ENCODE measurements at regions not wholly inside any gene's neighbourhood (a gene's known extent, or its start where the extent isn't known, plus 50 kb on each side); places are given as distances from the start of the nearest gene placed in this dataset.

DNA sequence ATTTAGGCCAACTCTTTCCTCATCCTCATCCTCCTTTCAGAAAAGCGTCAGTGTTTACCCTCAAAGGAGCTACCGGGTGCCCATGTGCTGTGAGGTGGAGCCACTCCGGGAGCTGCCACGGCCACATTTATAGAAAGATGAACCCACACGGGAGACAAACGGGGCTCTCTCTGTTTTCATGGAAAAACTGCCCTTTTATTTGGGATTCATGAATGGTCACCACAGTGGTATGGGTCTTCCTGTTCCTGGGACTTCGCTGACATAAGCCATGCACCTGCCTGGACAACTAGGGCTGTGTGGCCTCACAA lies 224.2 kb downstream of the ZIC5 start:
- H3K4me3 ChIP-seq (ENCODE audit: control insufficient read depth in 2 of 3, extremely low read depth in 1 of 3, insufficient read depth in 2 of 3, low read depth in 1 of 3, low read length in 3 of 3) = no peak overlapping the region
- no peak for FAIRE-seq
- TF ChIP-seq EZH2 (IDR thresholded peaks at IDR 0.05; ENCODE audit: low read length) = no peak
- TF ChIP-seq, protein P1, sequence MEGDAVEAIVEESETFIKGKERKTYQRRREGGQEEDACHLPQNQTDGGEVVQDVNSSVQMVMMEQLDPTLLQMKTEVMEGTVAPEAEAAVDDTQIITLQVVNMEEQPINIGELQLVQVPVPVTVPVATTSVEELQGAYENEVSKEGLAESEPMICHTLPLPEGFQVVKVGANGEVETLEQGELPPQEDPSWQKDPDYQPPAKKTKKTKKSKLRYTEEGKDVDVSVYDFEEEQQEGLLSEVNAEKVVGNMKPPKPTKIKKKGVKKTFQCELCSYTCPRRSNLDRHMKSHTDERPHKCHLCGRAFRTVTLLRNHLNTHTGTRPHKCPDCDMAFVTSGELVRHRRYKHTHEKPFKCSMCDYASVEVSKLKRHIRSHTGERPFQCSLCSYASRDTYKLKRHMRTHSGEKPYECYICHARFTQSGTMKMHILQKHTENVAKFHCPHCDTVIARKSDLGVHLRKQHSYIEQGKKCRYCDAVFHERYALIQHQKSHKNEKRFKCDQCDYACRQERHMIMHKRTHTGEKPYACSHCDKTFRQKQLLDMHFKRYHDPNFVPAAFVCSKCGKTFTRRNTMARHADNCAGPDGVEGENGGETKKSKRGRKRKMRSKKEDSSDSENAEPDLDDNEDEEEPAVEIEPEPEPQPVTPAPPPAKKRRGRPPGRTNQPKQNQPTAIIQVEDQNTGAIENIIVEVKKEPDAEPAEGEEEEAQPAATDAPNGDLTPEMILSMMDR (optimal IDR thresholded peaks at IDR 0.05 in 1 of 3, IDR thresholded peaks at IDR 0.05 in 1 of 3, conservative IDR thresholded peaks at IDR 0.05 in 1 of 3; ENCODE audit: extremely low read depth in 1 of 3, insufficient read depth in 2 of 3, low read length in 3 of 3) = no peak
- H3K36me3 ChIP-seq (ENCODE audit: control insufficient read depth in 2 of 2, extremely low read depth in 1 of 2, insufficient read depth in 2 of 2, low read length in 2 of 2) = no peaks in the 10 kb centered on the region
- no peak overlapping the region for H3K27ac ChIP-seq (ENCODE audit: control insufficient read depth, insufficient read depth, low read length)
- H2AFZ ChIP-seq (ENCODE audit: control insufficient read depth, low read length) = no peak overlapping the region
- no peak for DNase-seq (ENCODE audit: low read depth, low spot score)
- no peaks in the 10 kb centered on the region for H3K27me3 ChIP-seq (ENCODE audit: control insufficient read depth, extremely low read depth, insufficient read depth, low read length)
- no peak overlapping the region for H3K4me2 ChIP-seq (ENCODE audit: control insufficient read depth, extremely low read depth, insufficient read depth, low read depth, low read length)
- no peaks in the 10 kb centered on the region for H4K20me1 ChIP-seq (ENCODE audit: control insufficient read depth, extremely low read depth, insufficient read depth, low read length)
- H3K79me2 ChIP-seq (ENCODE audit: control insufficient read depth, insufficient read depth, low read length) = no peaks in the 10 kb centered on the region
- no peaks in the 10 kb centered on the region for H3K4me1 ChIP-seq (ENCODE audit: control insufficient read depth, extremely low read depth, insufficient read depth, low read length)
- dilution Hi-C loops (cut with MboI; ENCODE audit: extremely low pct_ligation_motif_present, low sequenced_read_pairs) = no loop called here
- no peak overlapping the region for H3K9ac ChIP-seq (ENCODE audit: control insufficient read depth, extremely low read depth, insufficient read depth, low read length)
- H3K9me1 ChIP-seq (ENCODE audit: control insufficient read depth, extremely low read depth, insufficient read depth, low read length) = no peaks in the 10 kb centered on the region
- no peaks in the 10 kb centered on the region for H3K9me3 ChIP-seq (ENCODE audit: control insufficient read depth, low read depth, low read length)

DNA sequence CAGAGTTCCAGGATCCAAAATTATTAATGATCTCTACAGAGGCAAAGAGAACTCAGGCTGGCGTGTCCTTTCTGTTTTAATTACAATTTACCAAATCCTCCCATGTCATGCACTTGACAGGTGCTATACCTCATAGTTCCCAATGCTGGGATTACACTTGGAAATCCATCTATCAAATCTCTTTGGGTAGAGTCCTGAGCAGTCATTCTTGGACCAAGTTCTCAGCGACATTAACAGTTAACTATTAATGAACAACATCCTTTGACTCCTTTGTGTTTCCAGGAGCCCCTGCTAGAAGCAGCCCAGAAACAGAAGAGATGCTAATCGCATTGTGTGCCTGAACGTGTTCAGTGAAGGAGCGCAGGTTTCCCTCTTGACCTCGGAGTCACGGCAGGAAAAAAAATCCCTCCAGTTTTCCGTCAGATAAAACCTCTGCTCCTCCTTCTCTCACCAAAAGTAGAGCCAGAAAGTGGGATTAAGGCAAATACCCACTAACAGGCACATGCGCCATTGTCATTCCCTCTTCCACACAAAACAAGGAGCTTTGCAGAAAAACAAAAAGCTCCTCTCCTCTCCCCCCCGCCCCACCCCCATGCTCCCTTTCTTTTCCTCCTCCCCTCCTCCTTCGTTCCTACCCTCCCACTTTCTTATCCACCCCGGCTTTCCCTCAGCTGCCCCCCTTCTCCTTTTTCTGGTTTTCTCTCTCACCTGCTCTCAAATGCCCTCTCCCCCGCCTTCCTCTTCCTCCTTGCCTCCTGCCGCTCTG lies 224.7 kb downstream of the ZIC5 start:
- Histone ChIP-seq H3K27ac (ENCODE audit: control insufficient read depth, insufficient read depth, low read length) (no peak overlapping the region), H3K9me1 (ENCODE audit: control insufficient read depth, extremely low read depth, insufficient read depth, low read length) (no peaks in the 10 kb centered on the region), H3K9me3 (ENCODE audit: control insufficient read depth, low read depth, low read length) (no peaks in the 10 kb centered on the region), H3K36me3 (ENCODE audit: control insufficient read depth in 2 of 2, extremely low read depth in 1 of 2, insufficient read depth in 2 of 2, low read length in 2 of 2) (no peaks in the 10 kb centered on the region), H3K27me3 (ENCODE audit: control insufficient read depth, extremely low read depth, insufficient read depth, low read length) (no peaks in the 10 kb centered on the region), H2AFZ (ENCODE audit: control insufficient read depth, low read length) (no peak overlapping the region), H3K79me2 (ENCODE audit: control insufficient read depth, insufficient read depth, low read length) (no peaks in the 10 kb centered on the region), H3K4me1 (ENCODE audit: control insufficient read depth, extremely low read depth, insufficient read depth, low read length) (no peaks in the 10 kb centered on the region), H3K4me2 (ENCODE audit: control insufficient read depth, extremely low read depth, insufficient read depth, low read depth, low read length) (no peak overlapping the region), H3K9ac (ENCODE audit: control insufficient read depth, extremely low read depth, insufficient read depth, low read length) (no peak overlapping the region), H4K20me1 (ENCODE audit: control insufficient read depth, extremely low read depth, insufficient read depth, low read length) (no peaks in the 10 kb centered on the region), H3K4me3 (ENCODE audit: control insufficient read depth in 2 of 3, extremely low read depth in 1 of 3, insufficient read depth in 2 of 3, low read depth in 1 of 3, low read length in 3 of 3) (no peak overlapping the region)
- DNase-seq (ENCODE audit: low read depth, low spot score) (no peak), FAIRE-seq (no peak)
- dilution Hi-C loops (cut with MboI; ENCODE audit: extremely low pct_ligation_motif_present, low sequenced_read_pairs) = no loop called here
- TF ChIP-seq EZH2 (IDR thresholded peaks at IDR 0.05; ENCODE audit: low read length) = no peak
- TF ChIP-seq, protein P1 (optimal IDR thresholded peaks at IDR 0.05 in 1 of 3, IDR thresholded peaks at IDR 0.05 in 1 of 3, conservative IDR thresholded peaks at IDR 0.05 in 1 of 3; ENCODE audit: extremely low read depth in 1 of 3, insufficient read depth in 2 of 3, low read length in 3 of 3) = no peak
